Spleen (tissue), 11 donors: ENCODE measurements at regions not wholly inside any gene's neighbourhood (a gene's known extent, or its start where the extent isn't known, plus 50 kb on each side); places are given as distances from the start of the nearest gene placed in this dataset.
"Not testable (repeated sequence)": the region's sequence is repeated elsewhere in the genome, so short reads cannot be mapped to it uniquely, and the experiment has no call there.

Source experiments
- DNase-seq: peaks from one replicate; pipeline ENCODE4 v3.0.0-alpha.2; 2020
- H3K27ac ChIP-seq, 8 donors: fragments of 200-600 bp; sonication (generic) in 7 of 8; 1 replicate in 4 of 8; 2 replicates in 4 of 8; pipeline versions ENCODE4 v1.5.0 to v1.8.0; 2016 to 2021; ENCODE audit warnings: inconsistent platforms in 4 of 8, mild to moderate bottlenecking in 4 of 8, moderate library complexity in 1 of 8
- H3K27me3 ChIP-seq, 7 donors: fragments of 200-600 bp; sonication (generic) in 6 of 7; replicated peaks in 1 of 7; 1 replicate in 4 of 7; 2 replicates in 3 of 7; pipeline versions ENCODE4 v1.5.0 to v1.8.0; 2016 to 2021; ENCODE audit warnings: inconsistent platforms in 3 of 7, mild to moderate bottlenecking in 1 of 7
- H3K36me3 ChIP-seq, 6 donors: fragments of 200-600 bp; sonication (generic) in 5 of 6; 1 replicate in 4 of 6; 2 replicates in 2 of 6; pipeline versions ENCODE4 v1.5.0 to v1.8.0; 2016 to 2021; ENCODE audit warnings: inconsistent platforms in 2 of 6
- H3K4me1 ChIP-seq, 6 donors: fragments of 200-600 bp; sonication (generic) in 5 of 6; 1 replicate in 3 of 6; 2 replicates in 3 of 6; pipeline versions ENCODE4 v1.5.0 to v1.8.0; 2016 to 2021; ENCODE audit warnings: inconsistent platforms in 3 of 6
- H3K4me3 ChIP-seq, 8 donors: fragments of 200-600 bp; sonication (generic) in 7 of 8; 1 replicate in 4 of 8; 2 replicates in 4 of 8; pipeline versions ENCODE4 v1.5.0 to v1.8.0; 2016 to 2021; ENCODE audit warnings: inconsistent platforms in 4 of 8, mild to moderate bottlenecking in 4 of 8, moderate library complexity in 2 of 8
- H3K9me3 ChIP-seq, 8 donors: fragments of 200-600 bp; sonication (generic) in 7 of 8; 1 replicate in 4 of 8; 2 replicates in 4 of 8; pipeline versions ENCODE4 v1.5.0 to v1.8.0; 2016 to 2021; ENCODE audit warnings: inconsistent platforms in 4 of 8
- CTCF ChIP-seq, 11 experiments: fragments of 200-600 bp in 7 of 11; fragments of 450-650 bp in 4 of 11; sonication (generic) in 4 of 11; IDR thresholded peaks in 8 of 11; conservative IDR thresholded peaks in 3 of 11; 1 replicate in 7 of 11; 2 replicates in 4 of 11; pipeline versions ENCODE4 v1.4.0 to v1.8.0; 2016 to 2021; ENCODE audit warnings: antibody characterized with exemption in 11 of 11, inconsistent platforms in 4 of 11, mild to moderate bottlenecking in 1 of 11
- POLR2A ChIP-seq, 3 donors: fragments of 450-650 bp; IDR thresholded peaks; one replicate each; pipeline ENCODE4 v1.5.1; 2017; ENCODE audit warnings: antibody characterized with exemption in 3 of 3, mild to moderate bottlenecking in 1 of 3
- POLR2AphosphoS5 ChIP-seq, 3 donors: sonication (generic); formaldehyde crosslinking; IDR thresholded peaks; one replicate each; pipeline ENCODE4 v1.5.1; 2017; ENCODE audit warnings: antibody characterized with exemption in 3 of 3
- WGBS, 5 donors: extraction: QIAGEN DNeasy Blood & Tissue Kit in 3 of 5; methylation state at CpG; one replicate each; pipeline versions ENCODE4 v1.1.5 to v1.1.7; 2013 to 2018; 5-methylcytosine and 5-hydroxymethylcytosine counted together
- intact Hi-C: fragments of 100-400 bp; cut with DNase I; formaldehyde crosslinking; loops from one replicate; pipeline ENCODE4 v1.15.0; 2023; ENCODE audit warnings: low total_unique reads
- donor health status: healthy with polysubstance abuse.
- donor health status: DM: no; HTN: no; CAD: no; lungs with moderate emphysema.
- donor health status: DM: no; HTN: no; CAD: no.
- donor health status: Bipolar disorder and iron deficiency.
- donor health status: healthy.
- donor health status: DM: no; HTN: no; CAD: no.
- donor health status: DM: yes; HTN: yes; CAD: no.

- WGBS, 5 donors, result 62 to 78% (median 71%) methylated on average over 2 of the region's 2 CpGs
- no peaks in the 10 kb centered on the region for H3K4me1 ChIP-seq
- no peak for DNase-seq
- no peak overlapping the region for H3K27ac ChIP-seq
- no peaks in the 10 kb centered on the region for H3K9me3 ChIP-seq
- H3K36me3 ChIP-seq, result no peaks in the 10 kb centered on the region
- intact Hi-C loops, result no loop called here
- no peak for TF ChIP-seq CTCF (IDR thresholded peaks at IDR 0.05 in 8 of 11, conservative IDR thresholded peaks at IDR 0.05 in 3 of 11)
- TF ChIP-seq POLR2AphosphoS5 (IDR thresholded peaks at IDR 0.05), result no peak
- TF ChIP-seq POLR2A (IDR thresholded peaks at IDR 0.05), result no peak
- no peaks in the 10 kb centered on the region for H3K27me3 ChIP-seq
- H3K4me3 ChIP-seq, result no peak overlapping the region
Measured at GRCh38 chr6:121886223-121886830, 450.9 kb downstream of the GJA1 start.

GRCh38 chr6:121887724-121888123 is 452.3 kb downstream of the GJA1 start:
- DNase-seq, result no peak
- WGBS, 5 donors, result 70 to 72% (median 71%) methylated on average over 4 of the region's 4 CpGs
- Histone ChIP-seq H3K4me3 (no peak overlapping the region), H3K4me1 (no peaks in the 10 kb centered on the region), H3K36me3 (no peaks in the 10 kb centered on the region), H3K27ac (no peak overlapping the region), H3K27me3 (no peaks in the 10 kb centered on the region), H3K9me3 (no peaks in the 10 kb centered on the region)
- intact Hi-C loops, result no loop called here
- TF ChIP-seq POLR2AphosphoS5 (IDR thresholded peaks at IDR 0.05), result no peak
- no peak for TF ChIP-seq CTCF (IDR thresholded peaks at IDR 0.05 in 8 of 11, conservative IDR thresholded peaks at IDR 0.05 in 3 of 11)
- TF ChIP-seq POLR2A (IDR thresholded peaks at IDR 0.05), result no peak

- H3K36me3 ChIP-seq, result no peaks in the 10 kb centered on the region
- intact Hi-C loops, result no loop called here
- DNase-seq, result no peak
Measured at GRCh38 chr6:121890307-121890910, 455.0 kb downstream of the GJA1 start.

GRCh38 chr6:121895731-121896130 is 460.3 kb downstream of the GJA1 start:
- intact Hi-C loops, H3K27ac ChIP-seq, DNase-seq, H3K4me3 ChIP-seq, H3K9me3 ChIP-seq, H3K4me1 ChIP-seq, H3K27me3 ChIP-seq, H3K36me3 ChIP-seq: not testable (repeated sequence)
- WGBS, 5 donors, result 61 to 77% (median 67%) methylated on average over 5 of the region's 5 CpGs

More at GRCh38 chr6:121890307-121890910, 455.0 kb downstream of the GJA1 start:
- H3K9me3 ChIP-seq, result no peaks in the 10 kb centered on the region
- H3K4me1 ChIP-seq, result no peaks in the 10 kb centered on the region
- no peak for TF ChIP-seq CTCF (IDR thresholded peaks at IDR 0.05 in 8 of 11, conservative IDR thresholded peaks at IDR 0.05 in 3 of 11)
- no peak for TF ChIP-seq POLR2A (IDR thresholded peaks at IDR 0.05)
- no peak for TF ChIP-seq POLR2AphosphoS5 (IDR thresholded peaks at IDR 0.05)
- WGBS, 5 donors, result 28 to 56% (median 44%) methylated on average over 2 of the region's 2 CpGs
- H3K4me3 ChIP-seq, result no peak overlapping the region
- no peak overlapping the region for H3K27ac ChIP-seq
- H3K27me3 ChIP-seq, result no peaks in the 10 kb centered on the region
